ENCODE measurements at regions not wholly inside any gene's neighbourhood (a gene's known extent, or its start where the extent isn't known, plus 50 kb on each side); places are given as distances from the start of the nearest gene placed in this dataset.

- Histone ChIP-seq H3K27ac (no peak overlapping the region), H3K9me3 (no peaks in the 10 kb centered on the region), H3K36me3 (no peaks in the 10 kb centered on the region), H3K4me3 (ENCODE audit: low read depth in 1 of 2, low read length in 1 of 2) (no peak overlapping the region), H3K27me3 (no peaks in the 10 kb centered on the region), H3K4me1 (ENCODE audit: control insufficient read depth in 1 of 2, insufficient read depth in 1 of 2, low read depth in 1 of 2, low read length in 1 of 2) (no peaks in the 10 kb centered on the region)
- no peak for TF ChIP-seq CTCF (IDR thresholded peaks at IDR 0.05)
Measured at GRCh38 chr6:74651948-74652842, 553.7 kb downstream of the COL12A1 start.

- no peak for TF ChIP-seq CTCF (IDR thresholded peaks at IDR 0.05)
- H3K4me3 ChIP-seq (ENCODE audit: low read depth in 1 of 2, low read length in 1 of 2): no peak overlapping the region
- H3K27me3 ChIP-seq: no peaks in the 10 kb centered on the region
- no peaks in the 10 kb centered on the region for H3K36me3 ChIP-seq
- no peaks in the 10 kb centered on the region for H3K9me3 ChIP-seq
- no peak overlapping the region for H3K27ac ChIP-seq
- no peaks in the 10 kb centered on the region for H3K4me1 ChIP-seq (ENCODE audit: control insufficient read depth in 1 of 2, insufficient read depth in 1 of 2, low read depth in 1 of 2, low read length in 1 of 2)
Measured at GRCh38 chr6:74650668-74651067, 555.2 kb downstream of the COL12A1 start.

GRCh38 chr6:74646461-74646860, 559.4 kb downstream of the COL12A1 start:
- Histone ChIP-seq H3K4me1 (ENCODE audit: control insufficient read depth in 1 of 2, insufficient read depth in 1 of 2, low read depth in 1 of 2, low read length in 1 of 2) (no peaks in the 10 kb centered on the region), H3K27me3 (no peaks in the 10 kb centered on the region), H3K9me3 (no peaks in the 10 kb centered on the region), H3K27ac (no peak overlapping the region), H3K4me3 (ENCODE audit: low read depth in 1 of 2, low read length in 1 of 2) (no peak overlapping the region), H3K36me3 (no peaks in the 10 kb centered on the region)
- no peak for TF ChIP-seq CTCF (IDR thresholded peaks at IDR 0.05)

GRCh38 chr6:74645108-74645849, 560.6 kb downstream of the COL12A1 start:
- Histone ChIP-seq H3K9me3 (no peaks in the 10 kb centered on the region), H3K27ac (no peak overlapping the region), H3K36me3 (no peaks in the 10 kb centered on the region), H3K4me3 (ENCODE audit: low read depth in 1 of 2, low read length in 1 of 2) (no peak overlapping the region), H3K27me3 (no peaks in the 10 kb centered on the region), H3K4me1 (ENCODE audit: control insufficient read depth in 1 of 2, insufficient read depth in 1 of 2, low read depth in 1 of 2, low read length in 1 of 2) (no peaks in the 10 kb centered on the region)
- no peak for TF ChIP-seq CTCF (IDR thresholded peaks at IDR 0.05)

- no peak for TF ChIP-seq CTCF (IDR thresholded peaks at IDR 0.05)
- H3K4me1 ChIP-seq (ENCODE audit: control insufficient read depth in 1 of 2, insufficient read depth in 1 of 2, low read depth in 1 of 2, low read length in 1 of 2): no peaks in the 10 kb centered on the region
- no peaks in the 10 kb centered on the region for H3K27me3 ChIP-seq
- no peak overlapping the region for H3K4me3 ChIP-seq (ENCODE audit: low read depth in 1 of 2, low read length in 1 of 2)
- H3K27ac ChIP-seq: no peak overlapping the region
- no peaks in the 10 kb centered on the region for H3K9me3 ChIP-seq
- no peaks in the 10 kb centered on the region for H3K36me3 ChIP-seq
Measured at GRCh38 chr6:74642101-74642500, 563.8 kb downstream of the COL12A1 start.
